Gastroesophageal sphincter (tissue), 3 donors: ENCODE measurements at regions not wholly inside any gene's neighbourhood (a gene's known extent, or its start where the extent isn't known, plus 50 kb on each side); places are given as distances from the start of the nearest gene placed in this dataset.

ENCODE experiments used
- EP300 ChIP-seq: sonication (generic); formaldehyde crosslinking; IDR thresholded peaks from one replicate; pipeline ENCODE4 v1.6.1; 2017; ENCODE audit warnings: antibody characterized with exemption, mild to moderate bottlenecking
- POLR2A ChIP-seq, 2 donors: fragments of 450-650 bp; IDR thresholded peaks; one replicate each; pipeline ENCODE4 v1.6.1; 2017; ENCODE audit warnings: antibody characterized with exemption in 2 of 2, mild to moderate bottlenecking in 2 of 2, moderate library complexity in 1 of 2
- POLR2AphosphoS5 ChIP-seq: sonication (generic); formaldehyde crosslinking; IDR thresholded peaks from one replicate; pipeline ENCODE4 v1.6.1; 2017; ENCODE audit warnings: antibody characterized with exemption
- TF ChIP-seq, protein P1 (sequence below), 4 experiments: fragments of 200-600 bp in 2 of 4; fragments of 450-650 bp in 2 of 4; sonication (generic) in 1 of 4; IDR thresholded peaks; one replicate each; pipeline ENCODE4 v1.5.1; 2017 to 2019; ENCODE audit warnings: antibody characterized with exemption in 4 of 4, mild to moderate bottlenecking in 2 of 4, moderate library complexity in 2 of 4

DNA sequence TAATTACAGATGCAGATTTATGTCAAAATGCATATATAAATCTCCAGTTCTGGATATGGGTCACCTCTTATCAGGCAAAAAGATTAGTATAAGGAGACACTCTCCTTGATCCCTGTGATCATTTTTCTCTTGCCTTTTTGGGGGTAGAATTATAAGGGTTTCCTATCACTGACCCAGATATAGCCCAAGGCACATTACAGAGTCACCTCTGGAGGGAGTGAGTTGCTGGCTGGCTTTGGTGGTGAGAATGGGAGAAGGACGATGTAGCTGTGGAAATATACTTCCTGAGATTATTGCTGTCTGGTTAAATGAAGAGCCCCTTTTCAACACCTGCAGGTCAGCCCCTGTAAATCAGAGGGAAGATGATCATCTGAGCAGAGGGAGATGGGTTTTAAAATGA lies 418.7 kb downstream of the MTX2 start:
- TF ChIP-seq, protein P1, sequence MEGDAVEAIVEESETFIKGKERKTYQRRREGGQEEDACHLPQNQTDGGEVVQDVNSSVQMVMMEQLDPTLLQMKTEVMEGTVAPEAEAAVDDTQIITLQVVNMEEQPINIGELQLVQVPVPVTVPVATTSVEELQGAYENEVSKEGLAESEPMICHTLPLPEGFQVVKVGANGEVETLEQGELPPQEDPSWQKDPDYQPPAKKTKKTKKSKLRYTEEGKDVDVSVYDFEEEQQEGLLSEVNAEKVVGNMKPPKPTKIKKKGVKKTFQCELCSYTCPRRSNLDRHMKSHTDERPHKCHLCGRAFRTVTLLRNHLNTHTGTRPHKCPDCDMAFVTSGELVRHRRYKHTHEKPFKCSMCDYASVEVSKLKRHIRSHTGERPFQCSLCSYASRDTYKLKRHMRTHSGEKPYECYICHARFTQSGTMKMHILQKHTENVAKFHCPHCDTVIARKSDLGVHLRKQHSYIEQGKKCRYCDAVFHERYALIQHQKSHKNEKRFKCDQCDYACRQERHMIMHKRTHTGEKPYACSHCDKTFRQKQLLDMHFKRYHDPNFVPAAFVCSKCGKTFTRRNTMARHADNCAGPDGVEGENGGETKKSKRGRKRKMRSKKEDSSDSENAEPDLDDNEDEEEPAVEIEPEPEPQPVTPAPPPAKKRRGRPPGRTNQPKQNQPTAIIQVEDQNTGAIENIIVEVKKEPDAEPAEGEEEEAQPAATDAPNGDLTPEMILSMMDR (IDR thresholded peaks at IDR 0.05) = no peak
- no peak for TF ChIP-seq POLR2AphosphoS5
- no peak for TF ChIP-seq POLR2A (IDR thresholded peaks at IDR 0.05)
- TF ChIP-seq EP300 = no peak
